Thoracic aorta (tissue), 2 donors: ENCODE measurements at regions not wholly inside any gene's neighbourhood (a gene's known extent, or its start where the extent isn't known, plus 50 kb on each side); places are given as distances from the start of the nearest gene placed in this dataset.
"Not testable (repeated sequence)": the region's sequence is repeated elsewhere in the genome, so short reads cannot be mapped to it uniquely, and the experiment has no call there.

Experiments
- ATAC-seq: fragments of 150-250 bp; one replicate; pipeline ENCODE4 v1.8.0; 2017; ENCODE audit warnings: low read depth; ENCODE audit not compliant: insufficient number of reproducible peaks, low FRiP score
- DNase-seq: peaks from one replicate; pipeline ENCODE4 v3.0.0-alpha.2; 2020; ENCODE audit warnings: low spot score
- H3K27ac ChIP-seq, 2 donors: fragments of 200-600 bp; sonication (generic); 1 replicate in 1 of 2; 2 replicates in 1 of 2; pipeline ENCODE4 v1.5.1; 2016; ENCODE audit warnings: mild to moderate bottlenecking in 2 of 2, moderate library complexity in 2 of 2
- H3K27me3 ChIP-seq: fragments of 200-600 bp; sonication (generic); replicated peaks from 2 replicates; pipeline ENCODE4 v1.6.0; 2016; ENCODE audit warnings: mild to moderate bottlenecking; ENCODE audit not compliant: insufficient read depth
- H3K36me3 ChIP-seq: fragments of 200-600 bp; sonication (generic); one replicate; pipeline ENCODE4 v1.5.1; 2016
- H3K4me1 ChIP-seq, 2 donors: fragments of 200-600 bp; sonication (generic); 1 replicate in 1 of 2; 2 replicates in 1 of 2; pipeline versions ENCODE4 v1.5.1 to v1.6.0; 2016; ENCODE audit warnings: low read depth in 2 of 2, mild to moderate bottlenecking in 1 of 2; ENCODE audit not compliant: control insufficient read depth in 1 of 2
- H3K4me3 ChIP-seq: fragments of 200-600 bp; sonication (generic); 2 replicates; pipeline ENCODE4 v1.5.1; 2016; ENCODE audit warnings: mild to moderate bottlenecking
- H3K9me3 ChIP-seq: fragments of 200-600 bp; sonication (generic); 2 replicates; pipeline ENCODE4 v1.5.1; 2016
- CTCF ChIP-seq: fragments of 200-600 bp; sonication (generic); IDR thresholded peaks from one replicate; pipeline ENCODE4 v1.5.1; 2019; ENCODE audit warnings: antibody characterized with exemption

DNA sequence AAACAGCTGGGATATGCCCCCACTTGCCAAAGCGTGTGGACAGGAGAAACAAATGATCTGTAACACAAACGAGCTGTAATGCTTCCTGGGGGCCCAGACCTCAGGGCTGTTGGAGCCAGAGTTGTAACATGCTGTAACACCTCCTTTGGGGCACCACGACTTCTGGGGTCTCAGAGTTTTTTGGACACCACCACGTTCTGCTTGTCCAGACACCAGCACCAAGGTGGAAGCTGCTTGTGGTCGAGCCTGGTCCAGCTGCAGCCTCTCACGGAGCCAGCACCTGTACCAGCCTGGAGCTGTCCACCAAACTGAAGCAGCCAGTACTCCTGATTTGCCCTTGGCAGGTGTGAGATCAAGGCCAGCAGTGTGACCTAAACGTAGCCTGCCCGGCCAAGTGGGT, 879.4 kb downstream of the SLC6A15 start:
- ATAC-seq: no peak
- no peak overlapping the region for H3K4me3 ChIP-seq
- H3K36me3 ChIP-seq: no peaks in the 10 kb centered on the region
- TF ChIP-seq CTCF: no peak
- no peak for DNase-seq
- no peak overlapping the region for H3K27ac ChIP-seq
- no peaks in the 10 kb centered on the region for H3K27me3 ChIP-seq
- no peaks in the 10 kb centered on the region for H3K4me1 ChIP-seq
- no peaks in the 10 kb centered on the region for H3K9me3 ChIP-seq

DNA sequence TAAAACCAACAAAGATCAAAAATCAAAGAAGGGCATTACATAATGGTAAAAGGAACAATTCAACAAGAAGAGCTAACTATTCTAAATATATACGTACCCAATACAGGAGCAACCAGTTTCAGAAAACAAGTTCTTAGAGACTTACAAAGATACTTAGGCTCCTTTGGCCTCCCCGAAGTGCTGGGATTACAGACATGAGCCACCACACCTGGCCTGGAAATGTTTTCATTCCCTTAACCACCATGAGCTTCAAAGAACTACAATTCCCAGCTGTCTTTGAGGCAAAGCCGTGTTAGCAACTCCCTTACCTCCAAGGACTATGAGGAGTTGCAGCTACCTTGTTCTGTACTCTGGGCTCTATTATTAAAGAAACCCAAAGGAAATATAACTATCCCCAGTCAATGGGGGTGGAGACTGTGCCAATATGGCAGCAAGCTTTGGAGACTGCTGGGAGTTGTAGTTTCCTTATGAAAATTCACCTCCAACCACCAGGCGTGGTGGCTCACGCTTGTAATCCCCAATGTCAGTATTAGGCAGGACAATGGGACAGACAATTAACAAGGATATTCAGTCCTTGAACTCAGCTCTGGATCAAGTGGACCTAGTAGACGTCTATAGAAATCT, 893.9 kb downstream of the SLC6A15 start:
- not testable (repeated sequence) for H3K4me3 ChIP-seq, H3K4me1 ChIP-seq, H3K27ac ChIP-seq, ATAC-seq, H3K9me3 ChIP-seq, H3K36me3 ChIP-seq, H3K27me3 ChIP-seq, DNase-seq

- no peaks in the 10 kb centered on the region for H3K4me1 ChIP-seq
Observed at GRCh38 chr12:84016956-84017355, 895.6 kb downstream of the SLC6A15 start.

GRCh38 chr12:83997423-83997822, 915.2 kb downstream of the SLC6A15 start:
- no peak overlapping the region for H3K27ac ChIP-seq
- no peaks in the 10 kb centered on the region for H3K27me3 ChIP-seq
- ATAC-seq (no peak), DNase-seq (no peak)
- H3K9me3 ChIP-seq: no peaks in the 10 kb centered on the region
- no peaks in the 10 kb centered on the region for H3K4me1 ChIP-seq
- H3K4me3 ChIP-seq: no peak overlapping the region
- no peaks in the 10 kb centered on the region for H3K36me3 ChIP-seq
- TF ChIP-seq CTCF: no peak

More at GRCh38 chr12:84016956-84017355, 895.6 kb downstream of the SLC6A15 start:
- DNase-seq: no peak
- Histone ChIP-seq H3K36me3 (no peaks in the 10 kb centered on the region), H3K27ac (no peak overlapping the region), H3K27me3 (no peaks in the 10 kb centered on the region), H3K9me3 (no peaks in the 10 kb centered on the region), H3K4me3 (no peak overlapping the region)
- TF ChIP-seq CTCF: no peak
- no peak for ATAC-seq

GRCh38 chr12:83996671-83997070, 915.9 kb downstream of the SLC6A15 start:
- no peak for TF ChIP-seq CTCF
- DNase-seq (no peak), ATAC-seq (no peak)
- no peaks in the 10 kb centered on the region for H3K27me3 ChIP-seq
- H3K9me3 ChIP-seq: no peaks in the 10 kb centered on the region
- no peak overlapping the region for H3K27ac ChIP-seq
- H3K4me3 ChIP-seq: no peak overlapping the region
- H3K4me1 ChIP-seq: no peaks in the 10 kb centered on the region
- H3K36me3 ChIP-seq: no peaks in the 10 kb centered on the region

DNA sequence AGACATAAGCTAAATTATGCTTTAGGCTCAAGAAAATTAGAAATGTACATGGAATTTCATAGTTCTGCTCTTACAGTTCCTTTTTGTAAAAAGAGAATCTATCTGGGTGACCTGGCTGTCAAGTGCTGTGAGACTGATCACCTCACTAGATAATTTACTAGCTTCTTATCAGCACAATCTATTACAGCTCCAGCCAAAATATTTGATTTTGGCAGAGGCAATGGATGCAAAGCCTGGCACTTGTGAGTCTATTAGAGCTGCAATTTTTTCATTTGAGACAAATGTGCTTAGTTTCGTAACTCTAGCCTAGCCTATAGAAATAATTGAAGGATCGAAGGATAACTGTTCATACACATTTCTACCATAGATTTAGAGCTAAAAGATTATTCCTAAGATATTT, 927.5 kb downstream of the SLC6A15 start:
- no peaks in the 10 kb centered on the region for H3K9me3 ChIP-seq
- no peak for ATAC-seq
- no peaks in the 10 kb centered on the region for H3K36me3 ChIP-seq

More for the DNA sequence above, 927.5 kb downstream of the SLC6A15 start:
- no peak for DNase-seq
- H3K27ac ChIP-seq: no peak overlapping the region
- no peak for TF ChIP-seq CTCF
- H3K4me3 ChIP-seq: no peak overlapping the region
- H3K4me1 ChIP-seq: no peaks in the 10 kb centered on the region
- H3K27me3 ChIP-seq: no peaks in the 10 kb centered on the region
